HepG2 (cell line): ENCODE measurements at regions not wholly inside any gene's neighbourhood (a gene's known extent, or its start where the extent isn't known, plus 50 kb on each side); places are given as distances from the start of the nearest gene placed in this dataset.

Experiments
- ATAC-seq: fragments of 200-7000 bp; cut with Tn5 transposase; 3 replicates; pipeline ENCODE4 v1.9.1; 2020; ENCODE audit warnings: mild to moderate bottlenecking, moderate library complexity
- BruUV-seq: library from RNA; stranded (reverse); fragments of 400-500 nt; replicated peaks from 2 replicates; lab custom pipeline; 2021; lab: Mats Ljungman, UMichigan
- CTCF ChIA-PET: fragments of 300-600 bp; formaldehyde crosslinking; extraction: SDS; loops from one replicate; lab custom pipeline; 2021; ENCODE audit warnings: low total read pairs, inconsistent platforms, low intra/inter-chr PET ratio; lab: Yijun Ruan, JAX
- POLR2A ChIA-PET: fragments of 350-600 bp; sonication (Branson Sonifier 250); formaldehyde crosslinking; loops from one replicate; lab custom pipeline; 2020; ENCODE audit warnings: antibody characterized with exemption, inconsistent platforms; lab: Yijun Ruan, JAX
- DNase-seq: peaks from one replicate; pipeline ENCODE4 v3.0.0-alpha.2; 2015; ENCODE audit warnings: low spot score
- FAIRE-seq: peaks from 3 replicates; lab custom pipeline; 2011; peaks lifted over from hg19 to GRCh38; lab: Jason Lieb, UNC
- H2AFZ ChIP-seq: one replicate; pipeline ENCODE4 v1.6.1; 2011; ENCODE audit warnings: low read length, inconsistent platforms
- H3K27ac ChIP-seq: fragments of 300-600 bp; 3 replicates; pipeline ENCODE4 v1.8.0; 2011; ENCODE audit warnings: mixed run types, mild to moderate bottlenecking, mixed read lengths, low read length, inconsistent platforms; ENCODE audit not compliant: insufficient read depth; ENCODE audit errors: extremely low read length
- H3K27me3 ChIP-seq, 2 experiments: fragments of 200-600 bp in 1 of 2; 2 replicates in 1 of 2; 3 replicates in 1 of 2; pipeline versions ENCODE4 v1.6.0 to v1.8.0; 2011; ENCODE audit warnings: low read length in 2 of 2, mild to moderate bottlenecking in 2 of 2, moderate library complexity in 2 of 2, inconsistent platforms in 1 of 2; ENCODE audit not compliant: insufficient read depth in 2 of 2, control insufficient read depth in 1 of 2
- H3K36me3 ChIP-seq, 2 experiments: fragments of 200-600 bp in 1 of 2; replicated peaks in 1 of 2; 2 replicates in 1 of 2; 3 replicates in 1 of 2; pipeline versions ENCODE4 v1.5.1 to v1.8.0; 2011; ENCODE audit warnings: low read length in 2 of 2, inconsistent platforms in 1 of 2; ENCODE audit not compliant: insufficient read depth in 2 of 2, control insufficient read depth in 1 of 2
- H3K4me1 ChIP-seq: 2 replicates; pipeline ENCODE4 v1.5.1; 2012; ENCODE audit warnings: low read length, inconsistent platforms; ENCODE audit not compliant: insufficient read depth
- H3K4me2 ChIP-seq: 2 replicates; pipeline ENCODE4 v1.6.0; 2011; ENCODE audit warnings: low read depth, low read length, inconsistent platforms
- H3K4me3 ChIP-seq, 3 experiments: fragments of 200-600 bp in 1 of 3; sonication (generic), shearing (Covaris generic) in 1 of 3; replicated peaks in 1 of 3; 2 replicates each; pipeline ENCODE4 v1.5.1; 2011 to 2016; ENCODE audit warnings: low read length in 3 of 3, inconsistent platforms in 2 of 3, low read depth in 2 of 3, mild to moderate bottlenecking in 2 of 3, control low read depth in 1 of 3, mixed read lengths in 1 of 3; ENCODE audit not compliant: insufficient read depth in 1 of 3
- H3K79me2 ChIP-seq: one replicate; pipeline ENCODE4 v1.6.1; 2011; ENCODE audit warnings: low read length, inconsistent platforms; ENCODE audit not compliant: insufficient read depth
- H3K9ac ChIP-seq: 2 replicates; pipeline ENCODE4 v1.6.0; 2011; ENCODE audit warnings: mild to moderate bottlenecking, low read depth, low read length, inconsistent platforms; ENCODE audit not compliant: insufficient read depth
- H3K9me3 ChIP-seq: 2 replicates; pipeline ENCODE4 v1.5.1; 2012; ENCODE audit warnings: mild to moderate bottlenecking, low read length
- H4K20me1 ChIP-seq: 2 replicates; pipeline ENCODE4 v1.6.0; 2011; ENCODE audit warnings: inconsistent platforms, mild to moderate bottlenecking, low read length, moderate library complexity; ENCODE audit not compliant: insufficient read depth
- FOSL2 ChIP-seq: sonication (generic); formaldehyde crosslinking; IDR thresholded peaks from 2 replicates; pipeline ENCODE4 v1.4.0; 2020; ENCODE audit warnings: missing genetic modification reagents
- HDAC6 ChIP-seq: fragments of 200-600 bp; sonication (generic); IDR thresholded peaks from 2 replicates; pipeline ENCODE4 v1.7.0; 2017; ENCODE audit warnings: mild to moderate bottlenecking, antibody characterized with exemption, low read length, low read depth
- MTF1 ChIP-seq: sonication (generic); formaldehyde crosslinking; IDR thresholded peaks from 2 replicates; pipeline ENCODE4 v1.5.0; 2020; ENCODE audit warnings: missing genetic modification reagents
- NR2C2 ChIP-seq: sonication (generic); formaldehyde crosslinking; IDR thresholded peaks from 2 replicates; pipeline ENCODE4 v1.4.0; 2020; ENCODE audit warnings: missing genetic modification reagents, mild to moderate bottlenecking, moderate library complexity, borderline replicate concordance
- POLR2A ChIP-seq, 2 experiments: IDR thresholded peaks; 2 replicates each; pipeline ENCODE4 v1.6.1; 2011; ENCODE audit warnings: low read depth in 2 of 2, low read length in 2 of 2, mild to moderate bottlenecking in 1 of 2, moderate library complexity in 1 of 2; ENCODE audit not compliant: insufficient read depth in 1 of 2
- PRMT3 ChIP-seq: sonication (generic); formaldehyde crosslinking; IDR thresholded peaks from 2 replicates; pipeline ENCODE4 v1.8.1; 2022; ENCODE audit warnings: low read depth, mild to moderate bottlenecking, moderate library complexity, missing genetic modification reagents, borderline replicate concordance
- SIX1 ChIP-seq: sonication (generic); formaldehyde crosslinking; IDR thresholded peaks from 2 replicates; pipeline ENCODE4 v1.4.0; 2020; ENCODE audit warnings: missing genetic modification reagents, borderline replicate concordance
- SP2 ChIP-seq: sonication (generic); formaldehyde crosslinking; IDR thresholded peaks from 2 replicates; pipeline ENCODE4 v1.5.1; 2020; ENCODE audit warnings: mild to moderate bottlenecking, missing genetic modification reagents
- SP4 ChIP-seq: sonication (generic); formaldehyde crosslinking; IDR thresholded peaks from 2 replicates; pipeline ENCODE4 v1.8.1; 2023; ENCODE audit warnings: mild to moderate bottlenecking, missing genetic modification reagents
- U2AF2 ChIP-seq: fragments of 200-400 bp; formaldehyde crosslinking; IDR thresholded peaks from 2 replicates; pipeline ENCODE4 v1.6.1; 2017; ENCODE audit warnings: low read depth, mild to moderate bottlenecking, low read length
- ZMYM2 ChIP-seq: sonication (generic); formaldehyde crosslinking; IDR thresholded peaks from 2 replicates; pipeline ENCODE4 v1.8.0; 2022; ENCODE audit warnings: mild to moderate bottlenecking, missing genetic modification reagents
- ZNF317 ChIP-seq: sonication (generic); formaldehyde crosslinking; IDR thresholded peaks from 2 replicates; pipeline ENCODE4 v1.5.0; 2020; ENCODE audit warnings: mild to moderate bottlenecking, missing genetic modification reagents
- ZNF335 ChIP-seq: sonication (generic); formaldehyde crosslinking; IDR thresholded peaks from 2 replicates; pipeline ENCODE4 v1.4.0; 2020; ENCODE audit warnings: missing genetic modification reagents
- ZNF772 ChIP-seq: sonication (generic); formaldehyde crosslinking; IDR thresholded peaks from 2 replicates; pipeline ENCODE4 v1.5.0; 2020; ENCODE audit warnings: mild to moderate bottlenecking, missing genetic modification reagents
- ZSCAN22 ChIP-seq: sonication (generic); formaldehyde crosslinking; IDR thresholded peaks from 2 replicates; pipeline ENCODE4 v1.4.0; 2020; ENCODE audit warnings: mild to moderate bottlenecking, missing genetic modification reagents
- ZUFSP ChIP-seq: sonication (generic); formaldehyde crosslinking; IDR thresholded peaks from 2 replicates; pipeline ENCODE4 v1.9.0; 2021; ENCODE audit warnings: missing genetic modification reagents, mild to moderate bottlenecking, borderline replicate concordance
- WGBS: methylation state at CpG from one replicate; pipeline ENCODE4 v1.1.6; 2017; ENCODE audit warnings: low lambda C conversion rate; 5-methylcytosine and 5-hydroxymethylcytosine counted together
- in situ Hi-C: cut with HindIII; loops from 2 replicates; pipeline ENCODE4 v1.10.0; 2017; ENCODE audit warnings: low pct_unique_long_range_greater_than_20kb; ENCODE audit not compliant: extremely low pct_ligation_motif_present
- intact Hi-C: fragments of 100-400 bp; cut with micrococcal nuclease; formaldehyde crosslinking; loops from one replicate; pipeline ENCODE4 v1.10.0; 2022; ENCODE audit not compliant: unreplicated experiment
- TF ChIP-seq, protein P1 (sequence below), 2 experiments: sonication (generic) in 1 of 2; formaldehyde crosslinking in 1 of 2; IDR thresholded peaks; 2 replicates each; pipeline versions ENCODE4 v1.4.0 to v1.6.1; 2018 to 2020; ENCODE audit warnings: missing genetic modification reagents in 2 of 2, borderline replicate concordance in 1 of 2, low read depth in 1 of 2, mild to moderate bottlenecking in 1 of 2, missing biosample characterization in 1 of 2
- TF ChIP-seq, protein P2 (sequence below): sonication (generic); formaldehyde crosslinking; IDR thresholded peaks from 2 replicates; pipeline ENCODE4 v1.5.1; 2020; ENCODE audit warnings: mild to moderate bottlenecking, missing genetic modification reagents, moderate library complexity

DNA sequence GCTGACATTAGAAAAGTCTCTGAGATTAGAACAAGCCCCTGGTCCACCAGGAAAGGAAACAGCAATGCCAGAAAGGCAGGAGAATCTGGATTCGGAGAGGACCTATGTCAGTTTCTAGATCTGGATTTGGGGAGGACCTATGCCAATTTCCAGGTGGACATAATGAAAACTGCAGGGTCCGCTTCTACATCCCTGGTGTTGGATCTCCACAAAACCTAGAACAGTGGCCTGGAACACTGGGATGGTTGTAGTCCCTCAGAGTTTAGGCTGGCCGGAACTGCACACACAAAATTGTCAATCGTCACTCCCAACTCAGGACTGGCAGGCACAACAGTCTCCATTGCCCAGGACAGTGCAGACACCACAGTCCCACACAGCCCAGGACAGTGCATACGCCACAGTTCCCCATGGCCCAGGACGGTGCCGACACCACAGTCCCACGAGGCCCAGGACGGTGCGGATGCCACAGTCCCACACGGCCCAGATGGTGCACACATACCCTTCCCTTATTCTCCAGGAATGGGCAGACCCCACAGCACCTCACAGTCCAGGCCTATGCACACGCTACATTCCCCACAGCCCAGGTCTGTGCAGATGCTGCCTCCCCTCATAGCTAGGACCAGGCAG, 341.7 kb downstream of the UQCRFS1 start:
- Histone ChIP-seq H3K4me2 (no peak overlapping the region), H3K9me3 (no peaks in the 10 kb centered on the region), H2AFZ (no peak overlapping the region), H3K27ac (no peak overlapping the region), H3K27me3 (no peaks in the 10 kb centered on the region; a peak in 1 of 5 replicates), H3K36me3 (no peaks in the 10 kb centered on the region), H3K4me1 (no peaks in the 10 kb centered on the region), H4K20me1 (no peaks in the 10 kb centered on the region), H3K9ac (no peak overlapping the region), H3K4me3 (no peak overlapping the region), H3K79me2 (no peaks in the 10 kb centered on the region)
- BruUV-seq: no TSS peak
- in situ Hi-C loops: loop anchor here (10.0 kb wide), 1 partner anchor 136 kb away; no protein-coding TSS in a partner anchor
- WGBS: 69% methylated on average over 5 of the region's 12 CpGs
- FAIRE-seq (no peak), ATAC-seq (no peak), DNase-seq (no peak)
- ChIA-PET CTCF (no interaction called here), POLR2A (no interaction called here)
- intact Hi-C loops: no loop called here
- TF ChIP-seq ZUFSP (CRISPR knock-in tag) (no peak), ZSCAN22 (CRISPR knock-in tag) (no peak), ZNF317 (CRISPR knock-in tag) (no peak), ZNF335 (CRISPR knock-in tag) (no peak), NR2C2 (no peak), U2AF2 (no peak), SP4 (CRISPR knock-in tag) (no peak), PRMT3 (CRISPR knock-in tag) (no peak), POLR2A (IDR thresholded peaks at IDR 0.05; ENCODE audit: insufficient read depth in 1 of 2, low read depth in 2 of 2, low read length in 2 of 2) (no peak), SIX1 (no peak), MTF1 (CRISPR knock-in tag) (no peak), ZMYM2 (CRISPR knock-in tag) (no peak), SP2 (CRISPR knock-in tag) (no peak), HDAC6 (no peak), FOSL2 (CRISPR knock-in tag) (no peak), ZNF772 (no peak)
- TF ChIP-seq, protein P1, sequence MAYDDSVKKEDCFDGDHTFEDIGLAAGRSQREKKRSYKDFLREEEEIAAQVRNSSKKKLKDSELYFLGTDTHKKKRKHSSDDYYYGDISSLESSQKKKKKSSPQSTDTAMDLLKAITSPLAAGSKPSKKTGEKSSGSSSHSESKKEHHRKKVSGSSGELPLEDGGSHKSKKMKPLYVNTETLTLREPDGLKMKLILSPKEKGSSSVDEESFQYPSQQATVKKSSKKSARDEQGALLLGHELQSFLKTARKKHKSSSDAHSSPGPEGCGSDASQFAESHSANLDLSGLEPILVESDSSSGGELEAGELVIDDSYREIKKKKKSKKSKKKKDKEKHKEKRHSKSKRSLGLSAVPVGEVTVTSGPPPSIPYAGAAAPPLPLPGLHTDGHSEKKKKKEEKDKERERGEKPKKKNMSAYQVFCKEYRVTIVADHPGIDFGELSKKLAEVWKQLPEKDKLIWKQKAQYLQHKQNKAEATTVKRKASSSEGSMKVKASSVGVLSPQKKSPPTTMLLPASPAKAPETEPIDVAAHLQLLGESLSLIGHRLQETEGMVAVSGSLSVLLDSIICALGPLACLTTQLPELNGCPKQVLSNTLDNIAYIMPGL (CRISPR knock-in tag; IDR thresholded peaks at IDR 0.05; ENCODE audit: borderline replicate concordance in 1 of 2, low read depth in 1 of 2): no peak
- TF ChIP-seq, protein P2, sequence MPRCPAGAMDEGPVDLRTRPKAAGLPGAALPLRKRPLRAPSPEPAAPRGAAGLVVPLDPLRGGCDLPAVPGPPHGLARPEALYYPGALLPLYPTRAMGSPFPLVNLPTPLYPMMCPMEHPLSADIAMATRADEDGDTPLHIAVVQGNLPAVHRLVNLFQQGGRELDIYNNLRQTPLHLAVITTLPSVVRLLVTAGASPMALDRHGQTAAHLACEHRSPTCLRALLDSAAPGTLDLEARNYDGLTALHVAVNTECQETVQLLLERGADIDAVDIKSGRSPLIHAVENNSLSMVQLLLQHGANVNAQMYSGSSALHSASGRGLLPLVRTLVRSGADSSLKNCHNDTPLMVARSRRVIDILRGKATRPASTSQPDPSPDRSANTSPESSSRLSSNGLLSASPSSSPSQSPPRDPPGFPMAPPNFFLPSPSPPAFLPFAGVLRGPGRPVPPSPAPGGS (CRISPR knock-in tag): no peak
